ENCODE measurements at regions not wholly inside any gene's neighbourhood (a gene's known extent, or its start where the extent isn't known, plus 50 kb on each side); places are given as distances from the start of the nearest gene placed in this dataset.

- H3K4me3 ChIP-seq (ENCODE audit: low read depth, low read length), result no peak overlapping the region
- TF ChIP-seq CTCF (IDR thresholded peaks at IDR 0.05; ENCODE audit: insufficient read depth, low read depth, low read length), result no peak
- DNase-seq (ENCODE audit: low read depth), result no peak
These were observed 118.4 kb upstream of the BTN3A2 start for GRCh38 chr6:26246553-26246952.

- peak overlapping the region; percentile 72 for H3K4me3 ChIP-seq (ENCODE audit: low read depth, low read length)
- DNase-seq (ENCODE audit: low read depth), result no peak
- TF ChIP-seq CTCF (IDR thresholded peaks at IDR 0.05; ENCODE audit: insufficient read depth, low read depth, low read length), result no peak
These were observed 115.4 kb upstream of the BTN3A2 start for GRCh38 chr6:26249707-26249956.

- peak overlapping the region; percentile 72 for H3K4me3 ChIP-seq (ENCODE audit: low read depth, low read length)
- TF ChIP-seq CTCF (IDR thresholded peaks at IDR 0.05; ENCODE audit: insufficient read depth, low read depth, low read length), result peak; percentile 41
- peak; percentile 78 for DNase-seq (ENCODE audit: low read depth)
These were observed 114.9 kb upstream of the BTN3A2 start for GRCh38 chr6:26249957-26250697.

- DNase-seq (ENCODE audit: low read depth), result no peak
- H3K4me3 ChIP-seq (ENCODE audit: low read depth, low read length), result peak overlapping the region; percentile 72
- TF ChIP-seq CTCF (IDR thresholded peaks at IDR 0.05; ENCODE audit: insufficient read depth, low read depth, low read length), result no peak
These were observed 114.3 kb upstream of the BTN3A2 start for GRCh38 chr6:26250698-26251044.

- DNase-seq (ENCODE audit: low read depth), result peak; percentile 95
- TF ChIP-seq CTCF (IDR thresholded peaks at IDR 0.05; ENCODE audit: insufficient read depth, low read depth, low read length), result no peak
- H3K4me3 ChIP-seq (ENCODE audit: low read depth, low read length), result peak overlapping the region; percentile 72
These were observed 113.5 kb upstream of the BTN3A2 start for GRCh38 chr6:26251354-26252076.

- DNase-seq (ENCODE audit: low read depth), result no peak
- no peak for TF ChIP-seq CTCF (IDR thresholded peaks at IDR 0.05; ENCODE audit: insufficient read depth, low read depth, low read length)
- peak overlapping the region; percentile 72 for H3K4me3 ChIP-seq (ENCODE audit: low read depth, low read length)
These were observed 112.9 kb upstream of the BTN3A2 start for GRCh38 chr6:26252077-26252472.
